ENCODE measurements at regions not wholly inside any gene's neighbourhood (a gene's known extent, or its start where the extent isn't known, plus 50 kb on each side); places are given as distances from the start of the nearest gene placed in this dataset.
"Not testable (repeated sequence)": the region's sequence is repeated elsewhere in the genome, so short reads cannot be mapped to it uniquely, and the experiment has no call there.

- Mint-ChIP-seq H3K36me3 (no peaks in the 10 kb centered on the region), H3K27me3 (no peaks in the 10 kb centered on the region), H3K27ac (no peak overlapping the region), H3K4me3 (no peak overlapping the region), H3K9me3 (peaks cover 2 to 5% (median 4%) of the 10 kb centered on the region in 3 donors), H3K4me1 (no peaks in the 10 kb centered on the region)
Observed at GRCh38 chr12:60724475-60724874, 1128.6 kb downstream of the SLC16A7 start.

DNA sequence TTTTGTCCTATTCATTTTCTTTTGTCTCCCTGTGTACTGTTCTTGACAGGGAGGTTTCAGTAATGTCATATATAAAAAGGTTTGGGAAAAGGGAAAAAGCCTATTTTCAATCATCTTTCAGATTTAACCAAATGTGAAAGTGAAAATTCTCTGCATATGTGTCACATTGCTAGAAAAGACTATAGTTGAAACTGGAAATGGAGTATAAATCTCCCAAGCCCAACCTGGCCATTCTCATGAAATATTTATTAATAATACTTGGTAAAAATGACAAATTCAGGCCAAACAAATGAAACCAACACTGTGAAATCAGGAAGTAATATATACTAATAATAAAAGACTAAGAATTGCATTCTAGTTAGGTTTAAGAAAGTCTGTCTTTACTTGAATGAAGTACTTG lies 1129.2 kb downstream of the SLC16A7 start:
- Mint-ChIP-seq H3K9me3 (peaks cover 2 to 5% (median 4%) of the 10 kb centered on the region in 3 donors), H3K36me3 (no peaks in the 10 kb centered on the region), H3K27ac (no peak overlapping the region), H3K4me3 (no peak overlapping the region), H3K27me3 (no peaks in the 10 kb centered on the region), H3K4me1 (no peaks in the 10 kb centered on the region)

DNA sequence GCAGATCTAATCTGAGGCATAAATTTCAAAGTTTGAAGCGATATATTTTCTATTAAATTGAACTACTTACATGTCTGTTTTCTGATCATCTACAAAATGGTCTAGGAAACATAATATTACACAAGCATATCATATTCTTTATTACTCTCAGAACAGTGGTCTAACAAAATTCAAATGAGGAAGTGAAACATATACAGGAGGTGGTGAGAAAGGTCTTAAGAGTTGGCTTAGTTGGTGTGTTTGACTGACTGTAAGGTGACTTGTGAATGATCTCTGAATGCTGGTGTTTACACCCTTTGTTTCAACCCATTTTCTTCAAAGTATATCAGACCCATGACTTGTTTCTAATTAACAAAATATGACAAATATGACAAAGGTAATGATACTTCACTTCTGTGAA lies 1156.8 kb downstream of the SLC16A7 start:
- H3K27ac Mint-ChIP-seq, result no peak overlapping the region
- no peaks in the 10 kb centered on the region for H3K4me1 Mint-ChIP-seq
- no peaks in the 10 kb centered on the region for H3K36me3 Mint-ChIP-seq
- no peaks in the 10 kb centered on the region for H3K27me3 Mint-ChIP-seq
- H3K9me3 Mint-ChIP-seq, result peaks cover 6 to 13% (median 12%) of the 10 kb centered on the region in 3 donors
- H3K4me3 Mint-ChIP-seq, result no peak overlapping the region

DNA sequence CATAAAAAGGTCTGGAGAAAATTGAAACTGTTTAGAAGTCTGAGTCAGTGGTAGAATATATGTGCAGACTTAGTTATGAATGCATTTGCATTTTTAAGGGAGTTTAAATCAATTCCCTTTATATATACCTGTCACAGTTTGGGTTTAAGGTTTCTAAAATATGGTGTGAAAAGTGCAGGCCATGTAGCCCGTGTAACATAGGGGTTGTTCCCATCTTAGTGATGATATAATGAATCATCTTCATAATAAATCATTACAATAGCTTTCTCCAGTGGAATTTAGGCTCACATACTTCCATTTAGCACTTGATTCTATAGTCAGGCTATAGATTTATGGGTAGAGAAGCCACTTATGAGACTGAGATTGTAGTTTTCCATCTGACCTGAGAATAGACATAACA lies 1162.4 kb downstream of the SLC16A7 start:
- peaks cover 2 to 5% (median 4%) of the 10 kb centered on the region in 3 donors for H3K9me3 Mint-ChIP-seq
- no peaks in the 10 kb centered on the region for H3K27me3 Mint-ChIP-seq
- H3K4me3 Mint-ChIP-seq, result no peak overlapping the region
- H3K36me3 Mint-ChIP-seq, result no peaks in the 10 kb centered on the region
- no peaks in the 10 kb centered on the region for H3K4me1 Mint-ChIP-seq
- no peak overlapping the region for H3K27ac Mint-ChIP-seq

DNA sequence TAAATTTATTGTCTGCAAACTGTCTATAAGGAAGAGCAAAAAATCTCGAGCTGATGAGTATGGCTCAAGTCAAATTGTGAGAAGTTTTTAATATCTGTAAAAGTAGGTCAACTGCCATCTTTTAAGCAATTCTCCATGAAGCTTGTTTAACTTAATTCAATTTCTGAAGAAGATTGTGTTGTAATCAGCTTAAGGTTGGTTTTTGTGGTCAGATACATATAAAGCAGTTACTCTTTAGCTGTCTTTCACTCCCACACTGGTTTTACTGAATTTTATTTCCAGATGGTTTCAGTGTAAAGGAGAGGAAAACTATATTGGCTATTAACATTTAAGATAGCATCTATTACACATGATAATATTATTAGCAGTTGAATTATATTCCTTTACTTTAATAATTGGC lies 1165.1 kb downstream of the SLC16A7 start:
- Mint-ChIP-seq H3K27ac (no peak overlapping the region), H3K36me3 (peaks cover 2% of the 10 kb centered on the region), H3K4me3 (no peak overlapping the region), H3K27me3 (no peaks in the 10 kb centered on the region), H3K9me3 (peaks cover 2 to 5% (median 5%) of the 10 kb centered on the region in 3 donors), H3K4me1 (no peaks in the 10 kb centered on the region)

DNA sequence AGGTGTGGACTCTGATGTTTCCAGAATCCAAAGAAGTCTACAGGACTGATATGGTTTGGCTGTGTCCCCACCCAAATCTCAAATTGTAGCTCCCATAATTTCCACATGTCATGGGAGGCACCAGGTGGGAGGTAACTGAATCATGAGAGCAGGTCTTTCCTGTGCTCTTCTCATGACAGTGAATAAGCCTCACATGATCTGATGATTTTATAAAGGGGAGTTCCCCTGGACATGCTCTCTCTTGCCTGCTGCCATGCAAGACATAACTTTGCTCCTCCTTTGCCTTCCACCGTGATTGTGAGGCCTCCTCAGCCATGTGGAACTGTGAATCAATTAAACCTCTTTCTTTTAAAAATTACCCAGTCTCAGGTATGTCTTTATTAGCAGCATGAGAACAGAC lies 1205.3 kb downstream of the SLC16A7 start:
- not testable (repeated sequence) for H3K36me3 Mint-ChIP-seq, H3K27me3 Mint-ChIP-seq, H3K9me3 Mint-ChIP-seq, H3K4me3 Mint-ChIP-seq, H3K4me1 Mint-ChIP-seq, H3K27ac Mint-ChIP-seq

DNA sequence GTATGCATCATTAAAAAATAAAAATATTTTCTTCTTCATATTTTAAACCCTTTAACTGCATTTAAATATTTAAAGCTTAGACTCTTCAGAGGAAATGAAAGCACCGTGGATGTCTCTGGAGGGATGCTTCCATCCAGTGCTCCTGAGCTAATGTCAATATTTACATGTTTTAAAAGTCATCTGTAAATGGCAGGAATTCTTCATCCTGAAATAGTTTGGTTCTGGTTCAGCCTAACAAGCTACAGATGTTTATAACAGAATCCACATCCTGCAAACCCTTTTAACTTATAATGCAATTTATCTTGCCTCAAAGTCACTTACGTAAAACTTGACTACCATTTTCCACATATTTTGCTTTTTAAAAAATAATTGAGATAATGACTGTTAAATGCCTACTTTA lies 1207.3 kb downstream of the SLC16A7 start:
- peaks cover 0 to 3% (median 0%) of the 10 kb centered on the region in 3 donors for H3K9me3 Mint-ChIP-seq
- H3K27me3 Mint-ChIP-seq, result no peaks in the 10 kb centered on the region
- no peaks in the 10 kb centered on the region for H3K4me1 Mint-ChIP-seq
- no peak overlapping the region for H3K4me3 Mint-ChIP-seq
- H3K27ac Mint-ChIP-seq, result no peak overlapping the region
- H3K36me3 Mint-ChIP-seq, result no peaks in the 10 kb centered on the region

DNA sequence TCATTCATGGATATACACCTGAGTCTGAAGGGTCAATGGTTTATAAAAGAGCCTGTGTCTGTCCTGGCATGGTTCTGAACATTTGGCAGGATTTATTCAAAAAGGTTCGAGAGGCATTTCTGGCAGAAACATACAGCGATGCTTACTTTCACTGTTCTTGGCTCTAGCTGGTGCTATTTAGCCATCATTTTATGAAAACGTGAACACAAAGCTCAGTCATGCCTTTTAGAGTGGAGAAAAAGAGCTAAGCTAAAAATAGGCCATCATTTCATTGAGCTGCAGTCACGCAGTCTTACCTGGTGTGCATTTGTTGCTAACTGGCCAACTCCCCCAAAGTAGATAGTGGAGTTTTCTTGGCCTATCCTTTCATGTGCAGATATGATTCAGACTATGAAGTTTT lies 1209.5 kb downstream of the SLC16A7 start:
- no peaks in the 10 kb centered on the region for H3K4me1 Mint-ChIP-seq

DNA sequence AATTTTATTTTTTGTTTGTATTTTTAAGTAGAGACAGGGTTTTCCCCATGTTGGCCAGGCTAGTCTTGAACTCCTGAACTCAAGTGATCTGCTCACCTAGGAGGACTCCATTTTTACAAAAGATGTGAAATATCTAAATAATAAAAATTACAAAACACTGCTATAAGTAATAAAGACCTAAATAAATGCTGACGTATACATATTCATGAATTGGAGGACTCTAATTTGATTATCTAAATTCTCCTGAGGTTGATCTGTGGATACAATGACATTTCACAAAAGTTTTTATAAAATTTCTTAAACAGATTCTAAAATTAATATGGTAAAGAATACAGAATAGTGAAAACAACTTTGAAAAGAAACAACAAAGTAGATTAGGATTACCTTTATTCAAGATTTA lies 1224.0 kb downstream of the SLC16A7 start:
- Mint-ChIP-seq H3K4me1 (no peaks in the 10 kb centered on the region), H3K27ac (no peak overlapping the region), H3K4me3 (no peak overlapping the region), H3K27me3 (no peaks in the 10 kb centered on the region), H3K9me3 (peaks cover 2 to 6% (median 5%) of the 10 kb centered on the region in 3 donors), H3K36me3 (no peaks in the 10 kb centered on the region)

More for the DNA sequence above, 1209.5 kb downstream of the SLC16A7 start:
- Mint-ChIP-seq H3K36me3 (no peaks in the 10 kb centered on the region), H3K9me3 (peaks cover 0 to 3% (median 0%) of the 10 kb centered on the region in 3 donors), H3K27me3 (no peaks in the 10 kb centered on the region), H3K4me3 (no peak overlapping the region), H3K27ac (no peak overlapping the region)

DNA sequence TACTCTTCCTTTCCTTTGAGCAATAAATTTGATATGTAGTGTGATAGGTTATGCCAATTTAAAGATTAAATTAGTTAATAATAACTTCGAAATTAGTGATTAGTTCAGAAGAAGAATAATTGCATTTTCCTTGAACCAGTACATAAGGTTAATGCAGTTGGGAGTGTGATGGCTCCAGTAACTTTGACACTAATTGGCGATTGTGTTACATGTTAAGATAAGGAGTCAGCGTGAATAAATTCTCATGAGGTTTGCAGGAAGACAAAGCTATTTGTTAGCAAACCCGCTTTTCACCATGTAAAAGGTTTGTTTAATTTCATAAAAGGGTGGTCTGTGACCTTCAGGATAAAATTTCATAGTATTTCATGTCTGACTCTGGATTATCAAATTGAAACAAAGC lies 1226.8 kb downstream of the SLC16A7 start:
- Mint-ChIP-seq H3K4me3 (no peak overlapping the region), H3K27me3 (no peaks in the 10 kb centered on the region), H3K4me1 (no peaks in the 10 kb centered on the region), H3K9me3 (no peaks in the 10 kb centered on the region), H3K27ac (no peak overlapping the region), H3K36me3 (no peaks in the 10 kb centered on the region)

DNA sequence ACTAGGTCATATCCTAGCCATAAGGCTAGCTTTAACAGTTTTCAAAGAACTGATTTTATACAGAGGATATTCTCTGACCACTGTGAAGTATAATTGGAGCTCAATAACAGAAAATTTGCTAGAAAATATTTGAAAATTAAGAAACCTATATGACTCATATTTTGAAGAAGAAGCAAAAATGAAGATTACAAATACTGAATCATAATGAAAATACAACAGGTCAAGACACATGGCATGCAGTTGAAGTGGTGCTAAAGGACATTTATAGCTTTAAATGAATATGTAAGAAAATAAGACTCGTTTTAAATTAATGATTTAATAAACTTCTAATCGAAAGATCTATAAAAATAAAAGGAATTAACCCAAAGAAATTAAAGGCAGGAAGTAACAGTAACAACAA lies 1234.6 kb downstream of the SLC16A7 start:
- peaks cover 0 to 9% (median 3%) of the 10 kb centered on the region in 3 donors for H3K9me3 Mint-ChIP-seq
- no peak overlapping the region for H3K27ac Mint-ChIP-seq
- H3K27me3 Mint-ChIP-seq, result no peaks in the 10 kb centered on the region
- no peak overlapping the region for H3K4me3 Mint-ChIP-seq
- no peaks in the 10 kb centered on the region for H3K4me1 Mint-ChIP-seq
- no peaks in the 10 kb centered on the region for H3K36me3 Mint-ChIP-seq

- Mint-ChIP-seq H3K36me3 (no peaks in the 10 kb centered on the region), H3K4me3 (no peak overlapping the region), H3K9me3 (peaks cover 0 to 10% (median 3%) of the 10 kb centered on the region in 3 donors), H3K27ac (no peak overlapping the region), H3K27me3 (no peaks in the 10 kb centered on the region), H3K4me1 (no peaks in the 10 kb centered on the region)
Observed at GRCh38 chr12:60832290-60832689, 1236.5 kb downstream of the SLC16A7 start.

DNA sequence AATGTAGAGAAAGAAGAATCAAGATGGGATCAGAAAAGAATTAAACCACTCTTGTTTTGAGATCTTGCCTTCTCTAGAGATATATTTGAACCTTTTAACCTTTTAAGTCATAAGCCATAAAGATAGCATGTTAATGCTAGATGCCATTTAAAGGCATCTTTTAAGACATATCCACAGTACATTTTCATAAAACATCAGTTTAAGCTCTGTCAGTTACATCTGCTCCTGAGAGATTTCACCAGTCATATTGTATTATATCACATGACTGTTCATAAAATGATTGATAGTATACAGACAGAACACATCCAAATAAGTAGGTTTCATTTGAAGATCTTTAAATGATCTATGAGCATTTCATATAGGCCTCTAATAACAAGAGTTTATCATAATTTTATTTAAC lies 1238.5 kb downstream of the SLC16A7 start:
- H3K27ac Mint-ChIP-seq, result no peak overlapping the region
- no peak overlapping the region for H3K4me3 Mint-ChIP-seq
- H3K9me3 Mint-ChIP-seq, result peaks cover 0 to 10% (median 3%) of the 10 kb centered on the region in 3 donors
- H3K27me3 Mint-ChIP-seq, result no peaks in the 10 kb centered on the region
- H3K4me1 Mint-ChIP-seq, result no peaks in the 10 kb centered on the region
- no peaks in the 10 kb centered on the region for H3K36me3 Mint-ChIP-seq

DNA sequence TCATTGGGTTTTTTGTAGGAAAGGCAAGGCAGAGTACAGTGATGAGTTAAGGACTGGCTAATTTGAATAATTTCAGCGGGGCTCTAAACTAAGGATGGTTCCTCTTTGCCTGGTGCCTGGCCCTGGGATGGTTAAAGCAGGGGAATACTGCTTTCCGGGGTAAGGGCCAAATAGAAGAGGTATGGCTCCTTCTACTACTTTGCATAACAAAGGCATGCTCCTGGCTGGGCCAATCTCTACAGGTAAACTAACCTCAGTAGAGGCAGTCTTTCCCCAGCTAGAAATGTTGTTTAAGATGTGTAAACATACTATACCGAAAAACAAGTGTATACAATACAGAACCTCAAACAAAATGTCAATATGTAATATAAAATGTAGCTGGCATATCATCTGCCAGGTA lies 1239.0 kb downstream of the SLC16A7 start:
- Mint-ChIP-seq H3K27ac (no peak overlapping the region), H3K4me1 (no peaks in the 10 kb centered on the region), H3K27me3 (no peaks in the 10 kb centered on the region), H3K36me3 (no peaks in the 10 kb centered on the region), H3K4me3 (no peak overlapping the region), H3K9me3 (peaks cover 0 to 10% (median 3%) of the 10 kb centered on the region in 3 donors)

- H3K27me3 Mint-ChIP-seq, result no peaks in the 10 kb centered on the region
- peaks cover 0 to 10% (median 3%) of the 10 kb centered on the region in 3 donors for H3K9me3 Mint-ChIP-seq
- no peaks in the 10 kb centered on the region for H3K36me3 Mint-ChIP-seq
- no peak overlapping the region for H3K4me3 Mint-ChIP-seq
- H3K27ac Mint-ChIP-seq, result no peak overlapping the region
- no peaks in the 10 kb centered on the region for H3K4me1 Mint-ChIP-seq
Observed at GRCh38 chr12:60836651-60837050, 1240.8 kb downstream of the SLC16A7 start.

DNA sequence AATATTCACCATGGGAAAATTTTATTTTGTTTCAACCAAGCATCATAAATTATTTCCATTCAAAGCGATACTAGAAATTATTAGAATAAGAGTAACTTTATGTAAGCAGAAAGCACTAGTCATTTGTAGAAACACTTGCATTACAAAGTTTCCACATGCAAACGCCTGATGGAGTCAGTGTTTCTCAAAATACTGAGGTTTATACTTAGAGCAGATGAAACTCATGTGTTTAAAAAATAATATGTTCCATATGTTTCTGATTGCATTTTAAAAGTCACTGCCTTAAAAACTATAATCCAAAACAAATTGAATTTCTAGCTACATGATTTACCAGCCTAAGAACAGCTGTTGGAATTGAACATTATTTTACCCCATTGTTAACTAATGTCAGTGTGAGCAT lies 1246.4 kb downstream of the SLC16A7 start:
- no peak overlapping the region for H3K4me3 Mint-ChIP-seq
- no peaks in the 10 kb centered on the region for H3K9me3 Mint-ChIP-seq
- no peaks in the 10 kb centered on the region for H3K27me3 Mint-ChIP-seq
- H3K27ac Mint-ChIP-seq, result no peak overlapping the region
- no peaks in the 10 kb centered on the region for H3K4me1 Mint-ChIP-seq
- H3K36me3 Mint-ChIP-seq, result no peaks in the 10 kb centered on the region

GRCh38 chr12:60844101-60844500 lies 1248.3 kb downstream of the SLC16A7 start:
- no peak overlapping the region for H3K27ac Mint-ChIP-seq
- H3K4me3 Mint-ChIP-seq, result no peak overlapping the region
- H3K27me3 Mint-ChIP-seq, result no peaks in the 10 kb centered on the region
- no peaks in the 10 kb centered on the region for H3K36me3 Mint-ChIP-seq
- H3K4me1 Mint-ChIP-seq, result no peaks in the 10 kb centered on the region
- no peaks in the 10 kb centered on the region for H3K9me3 Mint-ChIP-seq
